22Rv1 (cell line): ENCODE measurements at regions not wholly inside any gene's neighbourhood (a gene's known extent, or its start where the extent isn't known, plus 50 kb on each side); places are given as distances from the start of the nearest gene placed in this dataset.

ENCODE experiments used
- H3K27ac ChIP-seq: fragments of 450-650 bp; 2 replicates; pipeline ENCODE4 v1.5.1; 2017
- ZFX ChIP-seq: fragments of 450-650 bp; IDR thresholded peaks from 2 replicates; pipeline ENCODE4 v1.6.1; 2017; ENCODE audit warnings: antibody characterized with exemption, borderline replicate concordance
- TF ChIP-seq, protein P1 (sequence below): fragments of 450-650 bp; IDR thresholded peaks from 2 replicates; pipeline ENCODE4 v1.5.1; 2017; ENCODE audit warnings: mild to moderate bottlenecking

- TF ChIP-seq ZFX: no peak
- TF ChIP-seq, protein P1, sequence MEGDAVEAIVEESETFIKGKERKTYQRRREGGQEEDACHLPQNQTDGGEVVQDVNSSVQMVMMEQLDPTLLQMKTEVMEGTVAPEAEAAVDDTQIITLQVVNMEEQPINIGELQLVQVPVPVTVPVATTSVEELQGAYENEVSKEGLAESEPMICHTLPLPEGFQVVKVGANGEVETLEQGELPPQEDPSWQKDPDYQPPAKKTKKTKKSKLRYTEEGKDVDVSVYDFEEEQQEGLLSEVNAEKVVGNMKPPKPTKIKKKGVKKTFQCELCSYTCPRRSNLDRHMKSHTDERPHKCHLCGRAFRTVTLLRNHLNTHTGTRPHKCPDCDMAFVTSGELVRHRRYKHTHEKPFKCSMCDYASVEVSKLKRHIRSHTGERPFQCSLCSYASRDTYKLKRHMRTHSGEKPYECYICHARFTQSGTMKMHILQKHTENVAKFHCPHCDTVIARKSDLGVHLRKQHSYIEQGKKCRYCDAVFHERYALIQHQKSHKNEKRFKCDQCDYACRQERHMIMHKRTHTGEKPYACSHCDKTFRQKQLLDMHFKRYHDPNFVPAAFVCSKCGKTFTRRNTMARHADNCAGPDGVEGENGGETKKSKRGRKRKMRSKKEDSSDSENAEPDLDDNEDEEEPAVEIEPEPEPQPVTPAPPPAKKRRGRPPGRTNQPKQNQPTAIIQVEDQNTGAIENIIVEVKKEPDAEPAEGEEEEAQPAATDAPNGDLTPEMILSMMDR: no peak
- H3K27ac ChIP-seq: no peak overlapping the region
These were observed 263.2 kb downstream of the XXYLT1 start for GRCh38 chr3:195007766-195008165.

- TF ChIP-seq ZFX: no peak
- TF ChIP-seq, protein P1: no peak
- H3K27ac ChIP-seq: no peak overlapping the region
These were observed 262.1 kb downstream of the XXYLT1 start for GRCh38 chr3:195008816-195009215.

DNA sequence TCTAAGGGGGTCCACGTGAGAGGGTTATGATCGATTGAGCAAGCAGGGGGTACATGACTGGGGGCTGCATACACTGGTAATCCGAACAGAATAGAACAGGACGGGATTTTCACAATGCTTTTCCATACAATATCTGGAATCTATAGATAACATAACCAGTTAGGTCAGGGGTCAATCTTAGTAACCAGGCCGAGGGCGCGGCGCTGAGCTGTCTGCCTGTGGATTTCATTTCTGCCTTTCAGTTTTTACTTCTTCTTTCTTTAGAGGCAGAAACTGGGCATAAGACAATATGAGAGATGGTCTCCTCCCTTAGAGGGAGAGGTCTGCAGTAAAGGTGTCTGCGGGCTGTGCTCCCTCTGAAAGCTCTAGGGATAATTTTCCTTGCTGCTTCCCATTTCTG, 261.3 kb downstream of the XXYLT1 start:
- H3K27ac ChIP-seq: no peak overlapping the region
- no peak for TF ChIP-seq ZFX
- TF ChIP-seq, protein P1: no peak

- TF ChIP-seq, protein P1: no peak
- TF ChIP-seq ZFX: no peak
- H3K27ac ChIP-seq: no peak overlapping the region
These were observed 260.3 kb downstream of the XXYLT1 start for GRCh38 chr3:195010551-195011100.

- TF ChIP-seq, protein P1: no peak
- TF ChIP-seq ZFX: no peak
- no peak overlapping the region for H3K27ac ChIP-seq
These were observed 259.6 kb downstream of the XXYLT1 start for GRCh38 chr3:195011231-195011834.

- no peak for TF ChIP-seq ZFX
- TF ChIP-seq, protein P1: no peak
- H3K27ac ChIP-seq: no peak overlapping the region
These were observed 258.9 kb downstream of the XXYLT1 start for GRCh38 chr3:195012100-195012499.

DNA sequence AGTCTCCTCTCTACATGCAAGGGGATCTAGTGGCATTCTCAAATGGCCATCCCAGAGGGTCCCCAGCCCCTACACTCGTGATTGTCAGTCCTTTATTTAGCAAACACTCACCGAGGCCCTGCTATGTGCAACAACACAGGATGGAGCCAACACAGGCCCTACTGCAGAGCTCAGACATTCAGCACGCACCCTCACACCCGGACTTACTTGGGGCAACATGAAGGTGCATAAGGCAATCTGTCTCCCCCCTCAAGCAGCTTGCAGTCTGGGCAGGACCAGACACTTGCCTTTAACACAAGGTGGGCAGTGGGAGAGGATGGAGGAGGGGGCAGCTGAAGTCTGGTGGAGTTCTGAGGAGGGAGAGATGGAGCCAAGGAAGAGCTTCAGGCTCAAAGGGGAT, 258.4 kb downstream of the XXYLT1 start:
- no peak overlapping the region for H3K27ac ChIP-seq
- TF ChIP-seq, protein P1: no peak
- TF ChIP-seq ZFX: no peak
